GM18505 (cell line): ENCODE measurements at regions not wholly inside any gene's neighbourhood (a gene's known extent, or its start where the extent isn't known, plus 50 kb on each side); places are given as distances from the start of the nearest gene placed in this dataset.
"Not testable (repeated sequence)": the region's sequence is repeated elsewhere in the genome, so short reads cannot be mapped to it uniquely, and the experiment has no call there.

Source experiments
- ATAC-seq: cut with Tn5 transposase; IDR thresholded peaks from one replicate; pipeline ENCODE4 v1.9.1; 2021; ENCODE audit not compliant: unreplicated experiment
- POLR2A ChIP-seq: IDR thresholded peaks from 4 replicates; pipeline ENCODE4 v1.6.1; 2011; ENCODE audit warnings: borderline replicate concordance; ENCODE audit not compliant: insufficient read depth, insufficient read length; ENCODE audit errors: extremely low read depth

DNA sequence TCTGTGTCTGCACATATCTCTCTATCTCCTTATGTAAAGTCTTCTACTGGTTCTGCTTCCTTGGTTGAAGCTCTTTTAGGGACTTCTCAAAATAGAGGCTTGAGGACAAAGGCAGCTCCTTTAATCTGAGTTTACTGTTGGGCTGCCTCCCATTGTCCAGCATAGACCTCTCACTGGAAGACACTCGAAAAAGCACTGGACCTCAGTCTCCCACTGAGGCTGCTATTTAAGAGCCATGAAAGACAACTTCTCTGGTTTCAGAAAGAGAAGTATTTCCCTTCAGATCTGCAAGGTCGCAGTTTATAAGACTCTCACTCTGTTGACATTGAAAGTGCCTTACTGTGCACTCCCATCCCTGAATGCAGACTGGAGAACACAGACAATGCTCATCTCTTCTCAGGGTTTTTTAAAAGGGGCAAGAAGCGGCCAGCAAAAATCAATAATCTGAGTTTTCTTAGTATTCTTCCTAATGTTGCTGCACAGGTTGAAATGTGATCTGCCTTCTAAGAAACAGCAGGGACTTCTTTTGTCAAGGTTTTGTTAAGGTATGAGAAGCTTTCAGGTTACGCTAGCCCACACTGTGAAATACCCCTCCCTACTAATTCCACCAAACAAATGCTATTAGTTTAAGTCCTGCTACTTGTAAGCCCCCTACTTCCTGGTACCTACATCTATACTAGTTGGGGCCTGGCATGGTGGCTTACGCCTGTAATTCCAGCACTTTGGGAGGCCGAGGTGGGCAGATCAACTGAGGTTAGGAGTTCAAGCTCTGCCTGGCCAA lies 450.0 kb upstream of the SLC10A2 start:
- ATAC-seq: no peak
- no peak for TF ChIP-seq POLR2A

DNA sequence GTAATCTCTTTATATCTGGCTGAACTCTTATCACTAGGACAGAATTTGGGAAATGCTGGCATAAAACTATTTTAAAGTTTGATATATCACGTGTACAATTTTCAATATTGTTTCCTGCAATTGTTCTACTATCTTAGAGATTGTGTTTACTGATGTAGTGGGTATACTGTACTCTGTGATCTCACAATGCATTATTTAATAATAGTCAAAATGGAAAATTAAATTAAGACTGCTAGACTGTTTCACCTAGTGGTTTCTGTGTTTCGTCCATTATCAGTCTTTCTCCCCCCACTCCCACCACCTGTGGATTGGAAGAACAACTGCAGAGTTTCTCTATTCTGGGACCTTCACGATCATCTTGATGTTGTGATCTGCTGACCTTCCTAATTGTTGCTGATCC lies 449.2 kb upstream of the SLC10A2 start:
- no peak for TF ChIP-seq POLR2A
- no peak for ATAC-seq

DNA sequence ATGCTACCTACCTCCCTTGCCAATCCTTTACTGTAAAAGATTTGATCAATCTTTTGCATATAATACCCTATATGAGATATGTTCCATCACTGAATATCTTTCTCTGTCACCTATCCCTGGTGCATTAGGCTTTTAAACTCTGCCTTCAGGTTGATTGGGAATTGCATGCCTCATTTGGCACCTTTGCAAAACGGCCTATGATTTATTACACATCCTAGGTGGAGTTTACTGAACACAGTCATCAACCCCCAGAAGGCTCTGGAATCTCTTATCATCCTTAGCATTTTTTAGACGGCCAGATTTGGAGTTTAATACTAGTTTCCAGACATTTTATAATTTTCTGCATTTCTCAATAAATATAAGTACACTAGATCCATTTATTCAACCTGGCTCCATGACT lies 448.4 kb upstream of the SLC10A2 start:
- TF ChIP-seq POLR2A: no peak
- ATAC-seq: no peak

DNA sequence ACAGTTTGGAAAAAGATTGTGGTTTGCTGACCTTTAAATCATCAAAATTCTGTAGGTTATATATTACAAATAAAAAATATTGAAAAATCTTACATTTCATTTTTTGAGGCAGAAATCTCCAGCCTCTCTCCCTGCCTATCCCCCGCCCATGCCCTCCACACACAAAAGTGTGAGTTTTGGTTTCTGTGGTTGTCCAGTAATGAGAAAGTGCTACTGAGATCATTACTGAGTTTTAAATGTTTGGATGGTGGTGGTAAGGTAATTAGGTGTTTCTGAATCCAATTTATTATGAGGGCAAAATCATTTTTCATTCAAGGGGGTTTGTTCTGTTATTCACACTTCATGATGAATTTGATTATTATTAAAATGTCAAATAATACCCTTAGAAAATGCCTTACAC lies 448.0 kb upstream of the SLC10A2 start:
- TF ChIP-seq POLR2A: no peak
- ATAC-seq: no peak

DNA sequence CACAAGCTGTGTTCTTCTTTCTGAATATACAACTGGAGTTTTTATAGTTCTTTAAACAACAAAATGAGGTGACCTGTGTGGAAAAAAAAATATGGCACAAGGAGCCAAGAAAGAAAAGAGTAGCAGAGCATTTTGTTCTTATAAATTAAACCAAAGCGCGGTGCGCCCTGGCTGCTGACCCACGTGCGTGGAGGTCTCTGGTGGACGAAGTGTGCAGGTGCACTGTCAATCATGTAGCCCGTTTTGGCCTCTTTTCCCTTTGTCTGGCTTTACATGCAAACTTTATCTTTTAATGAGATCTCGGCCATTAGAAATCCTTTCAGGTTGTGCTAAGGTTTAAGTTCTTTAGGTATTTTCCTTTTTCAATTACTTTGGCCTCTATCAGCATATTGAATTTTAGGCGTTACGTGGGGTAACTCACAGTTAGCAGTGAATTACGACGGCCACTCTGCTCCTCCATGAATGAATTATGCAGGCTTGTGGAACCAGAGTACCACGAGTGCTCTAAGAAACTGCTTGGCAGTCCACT lies 443.9 kb upstream of the SLC10A2 start:
- TF ChIP-seq POLR2A: no peak
- no peak for ATAC-seq

- no peak for ATAC-seq
Measured at GRCh38 chr13:103497404-103497803, 431.2 kb upstream of the SLC10A2 start.

DNA sequence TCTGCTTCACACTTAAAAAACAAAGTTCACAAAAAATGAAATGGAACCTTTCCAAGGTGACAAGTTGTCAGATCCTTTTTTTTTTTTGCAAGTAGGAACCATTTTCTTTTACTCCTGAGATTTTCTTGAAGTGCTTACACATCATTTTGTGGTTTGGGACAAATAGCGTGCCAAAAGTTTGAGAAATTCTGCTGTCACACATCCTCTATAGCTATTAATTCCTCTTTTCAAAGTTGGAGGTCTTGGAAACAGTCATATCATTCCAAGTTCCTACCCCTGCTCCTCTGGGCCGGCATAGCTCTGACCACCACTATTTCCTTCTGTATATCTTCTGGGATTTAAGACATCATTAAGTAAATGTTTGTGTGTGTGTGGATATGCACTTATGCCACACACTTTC lies 421.6 kb upstream of the SLC10A2 start:
- no peak for ATAC-seq
- no peak for TF ChIP-seq POLR2A

More at GRCh38 chr13:103497404-103497803, 431.2 kb upstream of the SLC10A2 start:
- TF ChIP-seq POLR2A: no peak

GRCh38 chr13:103473081-103473480 lies 406.9 kb upstream of the SLC10A2 start:
- TF ChIP-seq POLR2A: no peak
- ATAC-seq: no peak

GRCh38 chr13:103471896-103472295 lies 405.7 kb upstream of the SLC10A2 start:
- no peak for TF ChIP-seq POLR2A
- ATAC-seq: no peak

GRCh38 chr13:103469771-103470170 lies 403.6 kb upstream of the SLC10A2 start:
- no peak for ATAC-seq
- TF ChIP-seq POLR2A: no peak

- no peak for ATAC-seq
- TF ChIP-seq POLR2A: no peak
Measured at GRCh38 chr13:103466761-103467160, 400.5 kb upstream of the SLC10A2 start.

- not testable (repeated sequence) for ATAC-seq
Measured at GRCh38 chr13:103460246-103460645, 394.0 kb upstream of the SLC10A2 start.

- ATAC-seq: not testable (repeated sequence)
Measured at GRCh38 chr13:103457050-103457449, 390.8 kb upstream of the SLC10A2 start.

DNA sequence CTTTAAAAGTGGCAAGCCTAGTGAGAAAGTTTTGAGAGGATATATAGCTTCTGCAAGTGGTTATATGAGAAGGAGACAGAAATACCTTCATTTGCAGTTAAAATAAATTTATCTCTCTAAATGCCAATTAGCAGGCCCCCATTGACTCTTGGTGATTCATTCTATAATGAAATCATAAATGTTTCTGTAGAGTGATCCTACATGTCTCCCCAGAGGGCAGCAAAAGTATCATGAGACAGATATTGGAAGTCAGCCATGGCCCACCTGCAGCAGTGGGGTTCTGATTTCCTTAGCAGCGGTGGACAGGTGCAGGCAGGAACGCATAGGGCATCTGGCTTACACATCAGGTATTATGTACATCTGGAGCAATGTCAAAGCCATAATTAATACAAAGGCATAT lies 385.4 kb upstream of the SLC10A2 start:
- no peak for ATAC-seq

DNA sequence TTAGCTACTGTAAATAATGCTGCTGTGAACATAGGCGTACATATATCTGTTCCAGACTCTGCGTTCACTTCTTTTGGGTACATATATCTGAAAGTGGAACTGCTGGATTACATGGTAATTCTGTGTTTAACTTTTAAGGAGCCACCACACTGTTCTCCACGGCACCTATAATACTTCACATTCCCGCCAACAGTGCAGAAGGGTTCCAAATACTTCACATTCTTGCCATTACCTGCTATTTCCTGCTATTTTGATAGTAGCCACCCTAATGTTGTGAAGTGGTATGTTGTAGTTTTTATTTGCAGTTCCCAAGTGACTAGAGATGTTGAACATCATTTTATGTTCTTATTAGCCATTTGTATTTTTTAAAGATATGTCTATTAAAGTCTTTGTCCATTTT lies 377.4 kb upstream of the SLC10A2 start:
- no peak for TF ChIP-seq POLR2A
- ATAC-seq: no peak

More for the DNA sequence above, 385.4 kb upstream of the SLC10A2 start:
- no peak for TF ChIP-seq POLR2A
